ENCODE measurements at regions not wholly inside any gene's neighbourhood (a gene's known extent, or its start where the extent isn't known, plus 50 kb on each side); places are given as distances from the start of the nearest gene placed in this dataset.

DNA sequence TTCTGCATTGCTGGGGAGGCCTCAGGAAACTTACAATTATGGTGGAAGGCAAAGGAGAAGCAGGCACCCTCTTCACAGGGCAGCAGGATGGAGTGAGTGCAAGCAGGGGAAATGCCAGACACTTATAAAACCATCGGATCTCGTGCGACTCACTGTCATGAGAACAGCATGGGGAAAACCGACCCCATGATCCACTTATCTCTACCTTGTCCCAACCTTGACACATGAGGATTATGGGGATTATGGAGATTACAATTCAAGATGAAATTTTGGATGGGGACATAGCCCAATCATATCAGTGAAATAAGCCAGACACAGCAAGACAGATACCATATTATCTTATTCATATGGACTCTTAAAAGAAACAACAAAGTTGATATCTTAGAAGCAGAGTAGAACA, 134.9 kb downstream of the C4orf33 start:
- H4K20me1 ChIP-seq (ENCODE audit: control insufficient read depth, extremely low read depth, insufficient read depth, low read length): no peaks in the 10 kb centered on the region
- no peaks in the 10 kb centered on the region for H3K27me3 ChIP-seq (ENCODE audit: control insufficient read depth, insufficient read depth, low read length)
- no peak overlapping the region for H3K9ac ChIP-seq (ENCODE audit: insufficient read depth, low read length)
- no peak for DNase-seq (ENCODE audit: low read depth in 2 of 2)
- TF ChIP-seq, protein P1, sequence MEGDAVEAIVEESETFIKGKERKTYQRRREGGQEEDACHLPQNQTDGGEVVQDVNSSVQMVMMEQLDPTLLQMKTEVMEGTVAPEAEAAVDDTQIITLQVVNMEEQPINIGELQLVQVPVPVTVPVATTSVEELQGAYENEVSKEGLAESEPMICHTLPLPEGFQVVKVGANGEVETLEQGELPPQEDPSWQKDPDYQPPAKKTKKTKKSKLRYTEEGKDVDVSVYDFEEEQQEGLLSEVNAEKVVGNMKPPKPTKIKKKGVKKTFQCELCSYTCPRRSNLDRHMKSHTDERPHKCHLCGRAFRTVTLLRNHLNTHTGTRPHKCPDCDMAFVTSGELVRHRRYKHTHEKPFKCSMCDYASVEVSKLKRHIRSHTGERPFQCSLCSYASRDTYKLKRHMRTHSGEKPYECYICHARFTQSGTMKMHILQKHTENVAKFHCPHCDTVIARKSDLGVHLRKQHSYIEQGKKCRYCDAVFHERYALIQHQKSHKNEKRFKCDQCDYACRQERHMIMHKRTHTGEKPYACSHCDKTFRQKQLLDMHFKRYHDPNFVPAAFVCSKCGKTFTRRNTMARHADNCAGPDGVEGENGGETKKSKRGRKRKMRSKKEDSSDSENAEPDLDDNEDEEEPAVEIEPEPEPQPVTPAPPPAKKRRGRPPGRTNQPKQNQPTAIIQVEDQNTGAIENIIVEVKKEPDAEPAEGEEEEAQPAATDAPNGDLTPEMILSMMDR (conservative IDR thresholded peaks at IDR 0.05 in 1 of 2, IDR thresholded peaks at IDR 0.05 in 1 of 2; ENCODE audit: low read depth in 1 of 2, low read length in 2 of 2): no peak
- H2AFZ ChIP-seq (ENCODE audit: low read length): no peak overlapping the region
- no peak overlapping the region for H3K4me3 ChIP-seq (replicated peaks in 1 of 4; ENCODE audit: control extremely low read depth in 1 of 4, insufficient read depth in 1 of 4, low read depth in 3 of 4, low read length in 4 of 4)
- H3K27ac ChIP-seq (ENCODE audit: insufficient read depth, low read length): no peak overlapping the region
- H3K36me3 ChIP-seq (ENCODE audit: control insufficient read depth, insufficient read depth, low read length): no peaks in the 10 kb centered on the region
- H3K4me1 ChIP-seq (ENCODE audit: control insufficient read depth, extremely low read depth, insufficient read depth, low read length): no peaks in the 10 kb centered on the region
- H3K79me2 ChIP-seq (ENCODE audit: control insufficient read depth, insufficient read depth, low read length): no peaks in the 10 kb centered on the region
- no peak overlapping the region for H3K4me2 ChIP-seq (ENCODE audit: extremely low read depth, insufficient read depth, low read length)
- no peaks in the 10 kb centered on the region for H3K9me3 ChIP-seq (ENCODE audit: control insufficient read depth, insufficient read depth, low read depth, low read length)

DNA sequence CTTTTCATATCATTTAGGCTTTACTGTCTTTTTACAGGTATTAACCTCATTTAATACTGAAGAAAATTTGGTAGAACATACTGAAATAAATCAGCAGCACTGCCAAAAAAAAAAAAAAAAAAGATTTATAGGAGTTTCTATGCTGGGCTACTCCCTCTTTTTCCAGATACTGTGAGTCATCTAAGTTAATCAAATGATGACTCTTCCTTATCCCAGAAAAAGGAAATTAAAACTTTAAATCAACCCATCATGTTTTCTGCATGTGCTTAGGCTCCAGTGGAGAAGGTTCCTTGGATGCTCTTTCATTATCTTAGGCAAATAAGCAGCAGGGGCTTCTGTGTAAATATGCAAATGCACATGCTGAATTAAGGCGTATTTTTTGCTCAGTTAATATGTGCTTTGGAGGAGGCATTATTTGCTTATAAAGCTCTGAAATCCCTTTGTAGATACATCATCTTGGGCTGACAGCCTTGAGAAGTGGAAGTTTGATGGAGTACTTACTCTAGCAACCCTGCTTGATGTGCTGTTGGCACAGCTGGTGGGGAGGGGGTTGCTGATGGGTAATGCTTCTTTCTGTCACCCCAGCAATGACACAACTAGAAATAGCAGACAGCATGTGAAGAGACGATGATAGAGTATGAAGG, 136.1 kb downstream of the C4orf33 start:
- Histone ChIP-seq H3K4me1 (ENCODE audit: control insufficient read depth, extremely low read depth, insufficient read depth, low read length) (no peaks in the 10 kb centered on the region), H3K27me3 (ENCODE audit: control insufficient read depth, insufficient read depth, low read length) (no peaks in the 10 kb centered on the region), H3K9me3 (ENCODE audit: control insufficient read depth, insufficient read depth, low read depth, low read length) (no peaks in the 10 kb centered on the region), H4K20me1 (ENCODE audit: control insufficient read depth, extremely low read depth, insufficient read depth, low read length) (no peaks in the 10 kb centered on the region), H3K4me3 (replicated peaks in 1 of 4; ENCODE audit: control extremely low read depth in 1 of 4, insufficient read depth in 1 of 4, low read depth in 3 of 4, low read length in 4 of 4) (no peak overlapping the region), H3K4me2 (ENCODE audit: extremely low read depth, insufficient read depth, low read length) (no peak overlapping the region), H3K27ac (ENCODE audit: insufficient read depth, low read length) (no peak overlapping the region), H3K9ac (ENCODE audit: insufficient read depth, low read length) (no peak overlapping the region), H3K36me3 (ENCODE audit: control insufficient read depth, insufficient read depth, low read length) (no peaks in the 10 kb centered on the region), H2AFZ (ENCODE audit: low read length) (no peak overlapping the region), H3K79me2 (ENCODE audit: control insufficient read depth, insufficient read depth, low read length) (no peaks in the 10 kb centered on the region)
- TF ChIP-seq EZH2 (IDR thresholded peaks at IDR 0.05; ENCODE audit: low read length, missing control alignments): no peak
- TF ChIP-seq, protein P1 (conservative IDR thresholded peaks at IDR 0.05 in 1 of 2, IDR thresholded peaks at IDR 0.05 in 1 of 2; ENCODE audit: low read depth in 1 of 2, low read length in 2 of 2): no peak
- peak in 1 of 2 donors; percentile 1 for DNase-seq (ENCODE audit: low read depth in 2 of 2)

DNA sequence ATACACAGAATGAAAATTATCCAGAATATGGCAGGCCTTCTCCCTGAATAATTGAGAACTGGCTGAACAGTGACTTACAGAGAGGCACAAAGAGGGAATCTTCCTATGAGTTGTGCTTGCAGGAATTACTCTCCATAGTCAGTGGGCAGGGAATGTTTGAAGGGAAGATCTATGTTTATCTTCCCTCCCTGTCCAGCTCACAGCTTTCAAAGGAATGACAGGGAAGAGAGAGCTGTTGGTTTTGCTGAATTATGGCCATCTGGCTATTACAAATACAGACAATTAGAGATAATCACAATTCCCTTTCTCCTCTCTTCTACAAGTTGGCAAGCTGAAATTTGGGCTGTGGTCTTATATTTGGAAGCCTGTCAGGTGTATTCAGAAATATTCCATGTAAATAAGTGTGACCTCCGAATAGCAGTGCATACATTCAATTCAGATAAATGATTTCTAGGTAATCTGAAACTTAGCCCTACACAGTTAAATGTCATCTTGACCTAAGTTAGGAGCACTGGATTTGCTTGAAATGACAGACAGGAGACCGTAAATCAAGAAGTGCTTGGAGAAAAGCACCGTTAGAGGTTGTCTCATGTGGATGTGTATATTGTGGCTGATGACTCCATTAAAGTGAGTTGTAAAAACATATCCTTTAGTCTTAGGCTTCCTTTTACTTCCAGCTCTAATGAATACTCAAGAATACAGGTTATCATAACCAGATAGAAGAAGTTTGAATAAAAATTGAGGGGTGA, 136.8 kb downstream of the C4orf33 start:
- H3K27ac ChIP-seq (ENCODE audit: insufficient read depth, low read length): no peak overlapping the region
- DNase-seq (ENCODE audit: low read depth in 2 of 2): peak in 1 of 2 donors; percentile 1

More for the DNA sequence above, 136.8 kb downstream of the C4orf33 start:
- no peak for TF ChIP-seq EZH2 (IDR thresholded peaks at IDR 0.05; ENCODE audit: low read length, missing control alignments)
- TF ChIP-seq, protein P1 (conservative IDR thresholded peaks at IDR 0.05 in 1 of 2, IDR thresholded peaks at IDR 0.05 in 1 of 2; ENCODE audit: low read depth in 1 of 2, low read length in 2 of 2): no peak
- H3K4me2 ChIP-seq (ENCODE audit: extremely low read depth, insufficient read depth, low read length): no peak overlapping the region
- H3K9ac ChIP-seq (ENCODE audit: insufficient read depth, low read length): no peak overlapping the region
- H3K9me3 ChIP-seq (ENCODE audit: control insufficient read depth, insufficient read depth, low read depth, low read length): no peaks in the 10 kb centered on the region
- no peaks in the 10 kb centered on the region for H3K79me2 ChIP-seq (ENCODE audit: control insufficient read depth, insufficient read depth, low read length)
- H3K4me1 ChIP-seq (ENCODE audit: control insufficient read depth, extremely low read depth, insufficient read depth, low read length): no peaks in the 10 kb centered on the region
- no peaks in the 10 kb centered on the region for H3K27me3 ChIP-seq (ENCODE audit: control insufficient read depth, insufficient read depth, low read length)
- no peak overlapping the region for H2AFZ ChIP-seq (ENCODE audit: low read length)
- H3K36me3 ChIP-seq (ENCODE audit: control insufficient read depth, insufficient read depth, low read length): no peaks in the 10 kb centered on the region
- H3K4me3 ChIP-seq (replicated peaks in 1 of 4; ENCODE audit: control extremely low read depth in 1 of 4, insufficient read depth in 1 of 4, low read depth in 3 of 4, low read length in 4 of 4): no peak overlapping the region
- H4K20me1 ChIP-seq (ENCODE audit: control insufficient read depth, extremely low read depth, insufficient read depth, low read length): no peaks in the 10 kb centered on the region

All from fibroblast of lung (primary cell).